NOMO-1 treated with DMSO at 0.1 percent for 48 hours (cell line): ENCODE measurements at regions not wholly inside any gene's neighbourhood (a gene's known extent, or its start where the extent isn't known, plus 50 kb on each side); places are given as distances from the start of the nearest gene placed in this dataset.
"Not testable (repeated sequence)": the region's sequence is repeated elsewhere in the genome, so short reads cannot be mapped to it uniquely, and the experiment has no call there.

Experiments
- DNase-seq: peaks from one replicate; lab custom pipeline; 2025; ENCODE audit not compliant: unreplicated experiment; lab: John Stamatoyannopoulos, UW

DNA sequence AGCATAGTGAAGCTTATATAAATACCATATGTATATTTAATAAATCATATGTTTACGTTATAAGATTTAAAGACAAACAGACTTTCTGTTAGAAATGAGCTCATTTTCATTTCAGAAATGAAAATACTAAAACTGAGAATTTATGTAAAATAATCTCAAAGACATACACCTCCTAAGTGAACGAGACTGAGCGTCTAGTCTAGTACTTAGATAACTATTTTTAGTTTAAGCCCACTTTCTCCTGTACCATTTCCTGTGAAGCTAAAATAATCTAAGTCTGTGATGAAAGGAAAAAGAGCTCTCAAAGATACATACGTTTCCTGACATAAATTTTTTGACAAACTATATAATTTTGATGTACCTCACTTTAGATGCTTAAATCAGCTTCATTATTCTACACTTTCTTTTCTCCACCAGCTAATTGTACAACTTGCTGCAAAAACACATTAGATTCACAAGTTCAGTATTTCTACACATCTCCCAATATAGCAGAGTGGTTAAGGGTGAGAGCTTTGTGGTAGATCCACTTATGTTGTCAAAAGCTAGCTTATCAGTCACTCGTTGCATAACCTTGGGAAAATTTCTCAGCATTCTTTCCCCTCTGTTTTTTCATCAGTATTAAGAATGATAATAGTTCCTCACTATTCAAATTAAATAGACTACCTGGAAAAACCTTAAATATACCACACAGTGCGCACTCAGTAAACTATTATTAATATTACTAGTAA, 703.0 kb downstream of the PLOD2 start:
- DNase-seq = no peak

DNA sequence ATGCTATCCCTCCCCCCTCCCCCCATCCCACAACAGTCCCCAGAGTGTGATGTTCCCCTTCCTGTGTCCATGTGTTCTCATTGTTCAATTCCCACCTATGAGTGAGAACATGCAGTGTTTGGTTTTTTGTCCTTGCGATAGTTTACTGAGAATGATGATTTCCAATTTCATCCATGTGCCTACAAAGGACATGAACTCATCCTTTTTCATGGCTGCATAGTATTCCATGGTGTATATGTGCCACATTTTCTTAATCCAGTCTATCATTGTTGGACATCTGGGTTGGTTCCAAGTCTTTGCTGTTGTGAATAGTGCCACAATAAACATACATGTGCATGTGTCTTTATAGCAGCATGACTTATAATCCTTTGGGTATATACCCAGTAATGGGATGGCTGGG, 701.3 kb downstream of the PLOD2 start:
- DNase-seq = not testable (repeated sequence)

DNA sequence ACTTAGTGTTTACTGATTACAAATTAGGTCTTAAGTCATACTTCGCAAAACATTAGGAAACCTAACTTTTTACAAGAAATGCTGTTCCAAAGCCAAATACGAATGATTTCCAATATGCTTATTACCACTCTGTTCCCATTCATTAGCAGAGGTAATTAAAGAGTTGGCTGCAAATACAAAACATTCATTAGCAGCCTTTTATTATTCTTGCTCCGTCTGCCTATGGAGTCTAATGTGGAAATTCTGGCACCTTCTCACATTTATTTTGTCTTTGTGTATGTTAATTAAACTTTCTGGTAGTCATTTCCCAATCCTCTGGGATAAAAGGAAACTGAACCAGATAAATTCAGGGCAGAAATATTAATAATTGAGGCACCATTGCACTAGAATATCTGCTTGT, 689.0 kb downstream of the PLOD2 start:
- no peak for DNase-seq

DNA sequence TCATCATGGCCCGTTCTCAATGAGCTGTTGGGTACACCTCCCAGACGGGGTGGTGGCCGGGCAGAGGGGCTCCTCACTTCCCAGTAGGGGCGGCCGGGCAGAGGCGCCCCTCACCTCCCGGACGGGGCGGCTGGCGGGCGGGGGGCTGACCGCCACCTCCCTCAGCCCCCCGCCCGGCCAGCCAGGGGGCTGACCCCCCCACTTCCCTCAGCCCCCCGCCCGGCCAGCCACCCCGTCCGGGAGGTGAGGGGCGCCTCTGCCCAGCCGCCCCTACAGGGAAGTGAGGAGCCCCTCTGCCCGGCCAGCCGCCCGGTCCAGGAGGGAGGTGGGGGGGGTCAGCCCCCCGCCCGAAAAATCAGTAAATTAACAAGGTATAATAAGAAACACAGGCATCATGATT, 678.2 kb downstream of the PLOD2 start:
- not testable (repeated sequence) for DNase-seq

DNA sequence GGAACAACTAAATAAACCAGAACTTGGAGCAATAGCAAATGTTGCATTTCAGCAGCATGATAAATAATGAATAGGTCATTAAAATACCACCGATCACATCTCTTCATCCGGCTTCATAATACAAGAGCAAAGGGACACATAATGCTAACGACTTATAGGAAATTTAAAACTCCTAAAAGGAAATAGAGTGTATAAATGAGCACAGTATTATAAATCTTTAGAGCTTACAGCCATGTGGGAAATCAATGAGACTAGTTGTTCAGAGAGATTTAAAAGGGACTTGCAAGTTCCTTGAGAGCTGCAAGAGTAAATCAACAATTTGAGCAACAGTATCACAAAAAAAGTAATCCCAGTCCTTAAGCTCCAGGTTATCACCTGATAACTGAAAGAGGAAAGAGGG, 677.0 kb downstream of the PLOD2 start:
- no peak for DNase-seq

DNA sequence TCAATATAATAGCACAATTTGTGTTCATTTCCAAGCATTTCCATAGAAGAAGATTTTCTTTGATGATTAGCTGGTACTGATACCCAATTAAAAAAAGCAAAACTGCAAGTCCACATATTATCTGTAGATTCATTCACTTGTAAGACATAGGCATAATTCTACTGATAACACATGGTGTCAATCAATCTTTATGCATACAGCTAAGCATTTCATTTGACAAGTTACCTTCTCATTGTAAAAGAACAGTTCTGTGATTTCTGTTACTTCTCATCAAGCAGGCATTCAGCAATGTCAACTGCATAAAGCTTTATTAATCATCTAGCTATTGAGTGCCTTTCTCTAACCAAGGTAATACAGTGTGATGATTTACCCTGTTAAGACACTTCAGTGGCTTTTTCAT, 672.0 kb downstream of the PLOD2 start:
- no peak for DNase-seq

DNA sequence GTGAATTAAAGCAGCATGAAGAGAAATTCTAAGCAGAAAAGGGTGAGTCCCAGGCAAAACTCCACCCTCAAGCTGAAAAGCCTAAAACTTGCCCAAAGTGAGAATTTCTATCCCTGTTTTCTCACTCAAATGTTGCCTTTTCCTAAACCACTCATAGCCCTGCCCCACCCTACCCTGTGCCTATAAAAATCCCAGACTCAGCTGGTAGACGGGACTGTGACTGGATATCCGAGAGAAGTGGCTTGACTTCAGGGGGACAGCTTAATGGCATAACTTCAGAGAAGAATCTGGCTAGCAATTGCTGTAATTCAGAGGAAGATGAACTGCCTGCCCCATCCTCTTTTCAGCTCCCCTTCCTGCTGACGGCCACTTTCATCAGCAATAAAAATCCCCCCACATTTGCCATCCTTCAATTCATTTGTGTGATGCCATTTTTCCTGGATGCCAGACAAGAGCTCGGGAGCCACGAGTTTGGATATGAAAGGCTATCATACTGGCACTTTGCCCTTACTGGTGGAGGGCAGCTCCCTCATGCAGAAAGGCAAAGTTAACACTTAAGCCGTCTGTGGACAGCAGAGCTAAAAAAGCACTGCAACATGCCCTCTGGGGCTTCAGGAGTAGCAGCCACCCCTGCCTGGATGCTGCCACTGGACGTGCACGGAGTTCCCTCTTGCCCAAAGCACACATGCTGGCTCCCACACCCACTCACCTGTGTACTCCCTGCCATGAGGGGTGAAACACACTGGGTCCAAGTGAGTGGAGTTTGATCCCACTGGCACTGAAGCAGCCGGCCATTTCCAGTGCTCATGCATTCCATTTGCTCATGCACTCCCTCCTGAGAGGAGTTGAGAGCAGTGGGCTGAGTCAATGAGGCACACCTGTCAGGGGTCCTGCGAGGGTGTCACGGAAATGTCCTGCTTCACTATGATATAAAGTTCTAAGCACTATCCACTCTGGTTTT, 670.6 kb downstream of the PLOD2 start:
- no peak for DNase-seq

DNA sequence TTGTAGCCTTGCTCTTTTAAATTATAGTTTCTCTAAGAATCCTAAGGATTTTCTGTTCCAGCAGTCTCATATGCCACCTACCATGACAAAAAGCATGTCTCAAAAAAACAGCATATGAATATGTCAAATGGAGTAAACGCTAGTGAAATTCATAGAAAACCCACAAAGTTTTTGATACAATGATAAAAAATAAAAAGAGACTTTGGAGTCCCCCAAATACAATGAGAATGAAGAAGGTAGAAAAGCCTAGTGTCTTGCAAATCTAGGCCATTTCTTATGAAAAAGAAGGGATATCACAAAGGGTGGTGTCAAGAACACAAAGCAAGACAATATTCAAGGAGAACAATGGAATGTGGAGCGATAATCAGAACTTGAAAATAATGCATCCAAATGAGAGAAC, 668.5 kb downstream of the PLOD2 start:
- no peak for DNase-seq

DNA sequence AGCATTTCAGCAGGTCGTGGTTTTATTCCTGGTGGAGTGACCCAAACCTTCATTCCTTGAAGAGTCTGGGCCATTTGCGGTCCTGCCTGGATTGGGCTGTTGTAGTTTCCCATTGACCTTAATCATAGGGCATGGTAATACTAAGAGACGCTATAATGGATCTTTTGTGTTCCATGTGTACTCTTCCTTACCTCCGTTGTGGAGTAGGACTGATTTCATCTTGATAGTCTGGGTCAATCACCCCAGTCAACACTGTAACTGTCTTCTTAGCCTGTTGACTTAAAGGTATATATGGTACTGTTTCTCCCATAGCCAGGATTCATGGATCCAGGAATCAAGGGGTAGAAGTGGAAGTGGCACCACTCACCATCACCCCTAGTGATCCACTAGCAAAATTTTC, 643.6 kb downstream of the PLOD2 start:
- not testable (repeated sequence) for DNase-seq

DNA sequence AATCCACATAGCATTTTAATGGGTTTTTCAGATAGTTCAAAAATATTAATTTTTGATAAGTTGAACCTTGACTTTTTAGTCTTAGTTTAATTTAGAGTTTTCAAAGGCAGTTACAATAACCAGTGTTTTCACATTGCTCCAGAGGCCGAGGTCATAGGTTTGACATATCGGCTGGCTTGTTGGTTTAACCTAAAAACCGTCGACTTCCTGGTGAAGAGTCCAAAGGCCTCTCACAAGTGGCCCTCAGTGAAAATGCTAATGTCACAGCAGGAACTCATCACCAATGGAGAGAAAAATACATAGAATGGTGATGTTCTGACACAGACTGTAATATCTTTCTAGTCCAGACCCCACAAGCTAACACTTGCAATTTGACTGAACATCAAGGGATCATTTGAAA, 642.3 kb downstream of the PLOD2 start:
- no peak for DNase-seq

DNA sequence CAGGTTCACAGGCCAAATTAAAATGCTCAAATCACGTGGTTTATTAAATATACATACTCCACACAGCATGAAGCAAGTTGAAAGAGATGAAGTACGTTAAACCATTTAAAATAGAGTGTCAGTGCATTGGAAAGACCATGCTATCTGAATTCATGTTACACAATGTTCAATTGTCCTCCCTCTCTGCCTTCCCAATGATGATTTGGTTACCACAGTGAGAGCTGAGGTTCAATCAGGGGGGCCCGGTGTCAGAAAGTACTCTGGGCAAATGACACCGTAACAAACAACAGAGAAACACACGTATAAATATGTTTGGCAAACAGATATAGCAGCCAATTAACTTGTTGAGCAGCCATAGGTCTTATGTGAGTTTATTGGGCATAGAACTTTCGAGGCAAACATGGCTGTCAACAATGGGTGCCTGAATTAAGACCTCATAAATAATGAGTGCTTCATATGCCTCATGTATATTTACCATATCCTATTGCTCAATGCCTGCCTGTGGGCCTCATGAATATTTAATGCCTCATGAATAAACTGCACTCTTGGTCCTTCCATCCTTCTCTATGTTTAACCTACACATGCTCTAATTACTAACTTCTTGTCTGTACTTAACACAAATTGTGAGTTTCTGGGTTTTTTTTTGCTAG, 641.5 kb downstream of the PLOD2 start:
- DNase-seq = no peak

DNA sequence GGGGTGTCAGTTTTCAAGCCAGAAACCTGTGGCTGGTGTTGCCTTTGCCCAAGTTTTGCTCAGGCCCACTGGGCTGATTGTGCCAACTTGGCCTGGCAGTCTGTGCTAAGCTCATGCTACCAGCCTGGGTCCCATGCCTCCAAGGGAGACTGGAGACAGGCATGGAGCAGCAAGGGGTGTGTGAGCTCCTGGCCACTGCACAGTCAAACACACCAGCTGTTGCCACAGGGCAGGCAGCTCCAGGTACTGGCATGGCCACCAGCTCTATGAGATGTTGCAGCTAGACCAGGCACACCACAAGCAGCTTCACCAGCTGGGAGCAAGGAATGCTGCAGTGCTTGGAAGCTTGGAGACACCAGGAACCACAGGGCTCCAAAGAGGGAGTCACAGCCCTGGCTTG, 638.8 kb downstream of the PLOD2 start:
- DNase-seq = no peak

DNA sequence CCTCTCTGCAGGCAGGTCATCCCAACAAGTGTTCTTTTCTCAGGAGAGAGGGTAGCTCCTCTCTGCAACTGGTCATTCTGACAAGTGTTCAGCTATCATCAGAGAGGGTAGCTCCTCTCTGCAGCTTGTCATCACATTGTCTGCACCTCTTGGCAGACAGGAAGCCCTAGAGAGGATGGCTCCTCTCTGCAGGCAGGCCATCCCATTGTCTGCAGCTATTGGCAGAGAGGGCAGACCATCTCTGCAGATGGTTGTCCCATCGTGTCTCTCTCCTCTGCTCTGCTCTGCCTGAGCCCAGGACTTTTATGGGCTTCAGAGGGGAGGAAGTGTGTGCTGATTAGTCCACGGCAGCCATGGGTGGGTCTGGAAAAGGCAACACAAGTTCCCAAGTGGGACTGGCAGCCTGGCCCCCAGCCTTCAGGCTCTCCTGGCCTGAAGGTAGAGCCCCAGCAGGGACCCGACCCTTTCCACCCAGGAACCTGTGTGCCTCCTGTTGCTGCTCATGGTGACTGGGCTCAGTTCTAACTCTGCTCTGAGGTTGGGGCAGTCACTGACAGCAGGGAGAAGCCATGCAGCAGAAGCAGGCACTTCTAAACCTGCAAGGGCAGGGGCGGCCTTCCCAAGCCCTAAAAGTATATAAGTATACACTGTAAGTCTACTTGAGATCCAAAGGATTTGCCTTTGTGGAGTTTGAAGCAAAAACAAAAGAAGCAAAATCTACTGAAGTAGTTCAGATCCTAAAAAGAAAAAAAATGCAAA, 637.9 kb downstream of the PLOD2 start:
- no peak for DNase-seq

DNA sequence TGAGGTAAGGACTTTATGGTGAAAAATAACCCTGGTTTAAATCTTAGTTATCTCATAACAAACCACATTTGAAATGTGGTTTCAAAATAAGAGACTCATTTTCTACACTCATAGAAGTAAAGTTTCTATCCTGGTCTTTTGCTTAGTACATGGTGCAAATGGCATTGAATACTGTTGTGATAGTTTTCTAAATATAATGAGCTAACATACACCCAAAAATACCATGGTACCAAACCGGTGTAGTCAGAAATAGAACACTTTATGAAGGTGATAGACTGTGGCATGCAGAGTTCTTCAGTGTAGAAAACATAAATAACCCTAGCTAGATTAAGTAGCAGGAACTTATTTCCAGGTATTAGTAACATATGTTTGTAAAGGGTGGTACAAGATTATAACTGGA, 629.4 kb downstream of the PLOD2 start:
- DNase-seq = no peak

DNA sequence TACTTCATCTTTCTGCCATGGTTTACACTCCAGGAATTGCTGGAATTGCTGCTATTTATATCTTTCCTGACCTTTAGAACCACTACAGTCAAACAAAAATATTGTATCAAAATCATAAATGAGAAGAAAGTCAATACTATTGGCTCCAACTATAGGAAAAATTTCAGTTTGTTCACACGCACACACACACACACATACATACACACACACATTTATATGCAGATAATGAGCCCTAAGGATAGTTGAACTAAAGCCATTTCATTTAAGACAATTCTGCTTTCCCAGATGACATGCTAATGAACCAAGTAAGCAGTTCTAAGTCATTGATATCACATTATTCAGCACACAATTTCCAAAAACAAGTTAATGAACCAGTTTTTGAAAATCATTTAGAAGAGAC, 627.3 kb downstream of the PLOD2 start:
- no peak for DNase-seq

DNA sequence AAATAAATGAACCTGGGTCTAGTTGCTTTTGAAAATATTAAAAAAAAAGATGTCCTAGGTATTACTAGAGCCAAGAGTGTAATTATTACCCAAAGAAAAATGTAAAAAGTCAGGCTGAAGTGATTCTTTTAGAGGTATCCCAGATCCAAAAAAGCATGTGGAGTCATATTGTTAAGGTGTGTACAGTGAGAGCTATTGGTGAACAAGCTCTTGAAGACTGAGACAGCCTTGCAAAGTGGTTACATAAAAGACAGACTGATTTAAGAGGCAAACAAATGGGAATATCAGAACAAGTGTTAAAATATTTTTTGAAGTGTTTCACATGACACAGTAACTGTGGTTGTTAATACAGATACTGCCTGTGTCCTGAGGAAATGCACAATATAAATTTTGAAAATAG, 624.5 kb downstream of the PLOD2 start:
- no peak for DNase-seq

DNA sequence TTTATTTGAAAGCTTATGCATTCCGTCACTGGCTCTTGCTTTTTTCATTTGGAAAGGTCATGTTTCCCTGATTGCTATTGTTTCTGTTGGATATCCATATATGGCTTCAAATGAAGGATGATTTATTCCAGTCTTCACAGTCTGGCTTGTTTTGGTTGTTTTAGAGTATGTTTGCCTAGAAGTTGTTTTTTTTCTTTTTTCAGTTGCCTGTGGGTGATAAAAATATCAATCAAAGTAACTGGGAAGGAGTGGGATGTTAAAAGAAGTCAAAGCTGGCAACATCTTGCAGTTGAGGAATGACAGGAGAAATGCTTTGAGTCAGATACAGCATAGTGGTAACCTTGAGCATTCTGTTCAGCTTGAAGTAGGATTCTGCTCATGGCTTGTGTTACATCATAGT, 610.5 kb downstream of the PLOD2 start:
- no peak for DNase-seq

DNA sequence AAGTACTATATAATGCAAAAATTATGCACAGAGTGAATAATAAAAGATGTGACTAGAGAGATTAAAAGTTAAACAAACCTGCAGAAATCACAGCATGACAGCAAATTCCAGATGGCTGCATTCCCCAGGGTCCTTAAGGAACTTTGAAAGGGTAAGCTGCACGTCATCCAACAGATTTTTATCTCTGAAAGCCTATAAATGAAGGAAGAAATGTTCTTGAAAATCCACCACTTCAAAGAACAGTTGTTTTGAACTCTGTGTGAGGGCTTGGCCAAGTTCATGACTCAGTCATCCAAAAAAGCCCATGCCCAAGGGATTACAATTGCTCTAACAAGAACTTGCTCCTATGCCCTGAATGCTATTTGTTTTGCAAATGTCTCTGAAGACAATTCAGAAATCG, 603.6 kb downstream of the PLOD2 start:
- DNase-seq = no peak

DNA sequence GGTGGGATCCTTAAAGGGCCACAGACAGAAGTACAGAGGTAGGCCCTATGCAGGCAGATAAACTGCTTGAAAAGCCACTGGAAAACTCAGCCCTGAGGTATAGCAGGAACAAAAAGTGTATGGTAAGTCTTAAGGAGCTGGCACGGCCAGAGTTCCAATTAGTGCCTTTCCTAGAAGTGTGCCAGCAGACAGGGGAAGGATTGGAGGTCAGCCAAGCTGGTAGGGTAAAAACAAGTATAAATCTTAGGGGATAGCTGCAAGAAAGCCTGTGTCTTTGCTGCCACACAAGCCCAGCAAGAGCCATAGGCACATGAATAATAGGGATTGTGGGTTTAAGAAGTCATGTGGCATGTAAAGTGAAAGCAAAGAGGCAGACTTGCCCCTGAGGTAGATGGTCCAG, 582.5 kb downstream of the PLOD2 start:
- DNase-seq = no peak

DNA sequence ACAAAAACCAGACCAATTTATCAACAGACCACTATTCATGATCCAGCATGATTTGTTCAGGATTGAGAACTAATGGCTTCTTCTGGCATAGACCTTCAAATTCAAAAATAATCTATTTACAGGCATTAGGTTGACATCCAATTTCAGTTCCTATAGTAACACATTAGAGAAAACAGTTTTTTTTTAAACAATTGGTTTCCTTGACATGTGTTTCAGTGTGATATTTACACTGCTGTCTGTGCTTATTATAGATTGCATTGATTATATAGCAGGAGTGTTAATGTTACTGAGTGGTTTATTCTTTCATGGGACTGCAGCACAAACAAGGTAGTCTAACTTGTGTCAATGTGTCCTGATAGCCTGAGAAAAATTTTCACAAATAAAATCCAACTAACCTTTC, 579.3 kb downstream of the PLOD2 start:
- no peak for DNase-seq

DNA sequence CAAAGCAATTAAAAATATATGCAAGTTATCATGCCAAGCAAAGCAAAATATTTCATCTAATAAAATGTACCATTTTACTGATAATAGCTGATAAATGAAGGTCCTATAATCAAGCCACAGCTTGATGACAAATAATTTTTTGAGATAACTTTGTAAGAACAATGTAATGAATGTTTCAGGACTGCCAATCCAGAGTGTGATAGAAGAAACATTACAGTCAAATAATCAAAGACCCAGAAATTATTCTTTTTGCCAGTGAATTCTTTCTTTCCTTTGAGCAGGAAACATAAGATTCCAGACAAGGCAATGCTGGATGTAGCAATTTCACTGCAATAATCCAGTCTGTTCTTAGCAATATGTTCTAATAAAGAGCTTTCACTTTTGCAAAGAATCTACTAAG, 556.1 kb downstream of the PLOD2 start:
- no peak for DNase-seq
